CD4-positive, alpha-beta T cell treated with Interleukin-17A for 1 hour (primary cell): ENCODE measurements at regions not wholly inside any gene's neighbourhood (a gene's known extent, or its start where the extent isn't known, plus 50 kb on each side); places are given as distances from the start of the nearest gene placed in this dataset.

Source experiments
- DNase-seq: peaks from one replicate; pipeline ENCODE4 v3.0.0-alpha.2; 2020

- DNase-seq: no peak
These were observed 328.1 kb downstream of the BRD1 start for GRCh38 chr22:49499433-49500075.

- no peak for DNase-seq
These were observed 330.4 kb downstream of the BRD1 start for GRCh38 chr22:49497266-49497665.

GRCh38 chr22:49494555-49494954 is 333.1 kb downstream of the BRD1 start:
- DNase-seq: no peak

GRCh38 chr22:49492741-49493251 is 334.9 kb downstream of the BRD1 start:
- no peak for DNase-seq

- DNase-seq: no peak
These were observed 335.4 kb downstream of the BRD1 start for GRCh38 chr22:49492308-49492707.

- no peak for DNase-seq
These were observed 335.9 kb downstream of the BRD1 start for GRCh38 chr22:49491726-49492125.

- DNase-seq: no peak
These were observed 336.4 kb downstream of the BRD1 start for GRCh38 chr22:49491221-49491635.

GRCh38 chr22:49490692-49491091 is 337.0 kb downstream of the BRD1 start:
- no peak for DNase-seq

- no peak for DNase-seq
These were observed 337.9 kb downstream of the BRD1 start for GRCh38 chr22:49489821-49490220.

GRCh38 chr22:49488943-49489342 is 338.7 kb downstream of the BRD1 start:
- DNase-seq: no peak

GRCh38 chr22:49487950-49488349 is 339.7 kb downstream of the BRD1 start:
- no peak for DNase-seq

GRCh38 chr22:49486225-49486624 is 341.4 kb downstream of the BRD1 start:
- DNase-seq: no peak

GRCh38 chr22:49483946-49484345 is 343.7 kb downstream of the BRD1 start:
- DNase-seq: no peak

- DNase-seq: no peak
These were observed 344.3 kb downstream of the BRD1 start for GRCh38 chr22:49483281-49483870.

- DNase-seq: no peak
These were observed 344.9 kb downstream of the BRD1 start for GRCh38 chr22:49482811-49483210.

- DNase-seq: no peak
These were observed 345.8 kb downstream of the BRD1 start for GRCh38 chr22:49481659-49482399.

GRCh38 chr22:49480896-49481658 is 346.6 kb downstream of the BRD1 start:
- no peak for DNase-seq

GRCh38 chr22:49480331-49480730 is 347.3 kb downstream of the BRD1 start:
- no peak for DNase-seq

GRCh38 chr22:49479566-49479965 is 348.1 kb downstream of the BRD1 start:
- DNase-seq: no peak

GRCh38 chr22:49476800-49477400 is 350.8 kb downstream of the BRD1 start:
- no peak for DNase-seq

- DNase-seq: no peak
These were observed 351.5 kb downstream of the BRD1 start for GRCh38 chr22:49476176-49476575.

GRCh38 chr22:49475253-49475652 is 352.4 kb downstream of the BRD1 start:
- no peak for DNase-seq

GRCh38 chr22:49473286-49473685 is 354.4 kb downstream of the BRD1 start:
- DNase-seq: no peak
